Activated naive CD4-positive, alpha-beta T cell treated with anti-CD3 and anti-CD28 coated beads, Interleukin-2, amount 50 U/mL, for 24 hours (primary cell): ENCODE measurements at regions not wholly inside any gene's neighbourhood (a gene's known extent, or its start where the extent isn't known, plus 50 kb on each side); places are given as distances from the start of the nearest gene placed in this dataset.
"Not testable (repeated sequence)": the region's sequence is repeated elsewhere in the genome, so short reads cannot be mapped to it uniquely, and the experiment has no call there.

Source experiments
- H3K27ac Mint-ChIP-seq: one replicate; pipeline ENCODE4 v1.8.0; 2021; ENCODE audit warnings: mild to moderate bottlenecking, mixed read lengths
- H3K27me3 Mint-ChIP-seq: one replicate; pipeline ENCODE4 v1.8.0; 2021; ENCODE audit warnings: mixed read lengths
- H3K36me3 Mint-ChIP-seq: one replicate; pipeline ENCODE4 v1.8.0; 2021; ENCODE audit warnings: mixed read lengths
- H3K4me1 Mint-ChIP-seq: one replicate; pipeline ENCODE4 v1.8.0; 2021; ENCODE audit warnings: mixed read lengths
- H3K4me3 Mint-ChIP-seq: one replicate; pipeline ENCODE4 v1.8.0; 2021; ENCODE audit warnings: mild to moderate bottlenecking, mixed read lengths
- H3K9me3 Mint-ChIP-seq: one replicate; pipeline ENCODE4 v1.8.0; 2021; ENCODE audit warnings: mixed read lengths

GRCh38 chr1:78203410-78203982 is 157.7 kb downstream of the GIPC2 start:
- not testable (repeated sequence) for H3K4me1 Mint-ChIP-seq, H3K36me3 Mint-ChIP-seq, H3K9me3 Mint-ChIP-seq, H3K4me3 Mint-ChIP-seq, H3K27ac Mint-ChIP-seq
- peaks cover 19% of the 10 kb centered on the region for H3K27me3 Mint-ChIP-seq

DNA sequence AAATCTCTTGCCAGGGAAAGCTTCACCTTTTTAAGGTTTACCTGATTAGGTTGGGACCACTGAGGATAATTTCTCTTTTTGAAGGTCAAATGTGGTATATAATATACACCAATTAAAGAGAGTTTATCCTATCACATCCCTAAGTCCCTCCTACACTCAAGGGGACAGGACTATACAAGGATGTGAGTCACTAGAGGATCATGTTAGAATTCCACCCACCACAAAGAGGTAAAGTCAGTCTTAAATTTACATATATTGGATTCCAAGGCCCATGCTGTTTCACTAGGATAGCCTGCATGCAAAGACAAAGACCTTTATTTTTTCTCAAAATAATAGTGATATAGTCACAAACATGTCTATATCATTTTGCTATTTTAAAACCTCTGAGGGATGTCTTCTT is 164.4 kb downstream of the GIPC2 start:
- Mint-ChIP-seq H3K36me3 (no peaks in the 10 kb centered on the region), H3K4me1 (no peaks in the 10 kb centered on the region), H3K9me3 (no peaks in the 10 kb centered on the region), H3K4me3 (no peak overlapping the region), H3K27me3 (peaks cover 5% of the 10 kb centered on the region), H3K27ac (no peak overlapping the region)

- Mint-ChIP-seq H3K27me3 (peaks cover 4% of the 10 kb centered on the region), H3K9me3 (no peaks in the 10 kb centered on the region), H3K4me1 (no peaks in the 10 kb centered on the region), H3K4me3 (no peak overlapping the region), H3K27ac (no peak overlapping the region), H3K36me3 (peaks cover 1% of the 10 kb centered on the region)
These were observed 165.8 kb downstream of the GIPC2 start for GRCh38 chr1:78211483-78212092.

GRCh38 chr1:78214334-78214733 is 168.6 kb downstream of the GIPC2 start:
- Mint-ChIP-seq H3K27me3 (peaks cover 1% of the 10 kb centered on the region), H3K4me3 (no peak overlapping the region), H3K4me1 (no peaks in the 10 kb centered on the region), H3K9me3 (no peaks in the 10 kb centered on the region), H3K36me3 (peaks cover 1% of the 10 kb centered on the region), H3K27ac (no peak overlapping the region)

DNA sequence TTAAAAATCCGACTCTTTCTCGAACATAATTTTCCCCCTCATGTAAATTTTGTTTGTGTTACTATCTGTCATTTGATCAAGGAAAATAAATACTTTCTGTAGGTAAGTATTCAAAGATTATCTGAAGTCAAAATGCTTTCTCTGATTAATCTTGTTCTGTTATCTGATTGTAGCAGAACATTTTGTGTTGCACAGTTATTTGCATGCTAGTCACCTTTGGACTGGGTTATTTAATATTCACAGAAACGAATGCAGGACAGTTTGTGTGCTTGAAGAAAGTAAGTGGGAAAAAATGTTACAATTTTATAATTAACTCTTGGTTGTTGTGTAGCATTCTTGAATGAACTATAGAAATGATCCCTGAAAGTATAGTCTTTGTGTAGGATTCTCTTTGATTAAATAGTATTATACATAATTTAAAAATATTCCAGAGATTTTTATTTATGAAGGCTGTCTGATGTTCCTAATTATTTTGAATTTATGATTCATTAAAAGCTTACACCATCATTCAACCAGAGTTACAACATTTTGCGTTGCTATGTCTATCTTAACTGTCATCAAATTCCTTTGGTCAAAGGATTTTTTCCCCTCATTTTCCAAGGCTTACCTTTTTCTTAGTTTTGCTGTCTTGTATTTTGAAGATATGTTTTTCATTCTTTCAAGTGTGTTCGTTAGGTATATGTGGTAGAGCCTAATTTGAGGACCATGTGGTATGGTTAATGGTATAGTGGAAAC is 176.6 kb downstream of the GIPC2 start:
- no peak overlapping the region for H3K4me3 Mint-ChIP-seq
- peaks cover 11% of the 10 kb centered on the region for H3K27me3 Mint-ChIP-seq
- no peaks in the 10 kb centered on the region for H3K4me1 Mint-ChIP-seq
- H3K36me3 Mint-ChIP-seq = no peaks in the 10 kb centered on the region
- peaks cover 9% of the 10 kb centered on the region for H3K9me3 Mint-ChIP-seq
- H3K27ac Mint-ChIP-seq = no peak overlapping the region

DNA sequence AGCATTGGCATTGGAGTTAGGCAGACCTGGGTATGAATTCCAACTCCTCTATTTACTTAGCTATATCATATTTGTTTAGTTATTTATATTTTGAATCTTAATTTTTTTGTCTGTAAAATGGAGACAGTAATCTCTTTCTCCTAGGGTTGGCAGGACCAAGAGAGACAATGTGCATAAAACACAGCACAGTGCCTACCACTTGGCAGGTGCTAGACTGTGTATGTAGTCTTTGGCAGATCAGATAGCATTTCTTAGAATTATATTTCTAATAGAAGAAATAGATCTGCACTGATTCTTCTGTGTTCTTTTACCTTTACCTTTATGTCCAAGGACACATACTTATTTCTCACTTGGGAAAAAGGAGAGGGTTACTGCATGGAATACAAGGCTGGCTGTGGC is 177.2 kb downstream of the GIPC2 start:
- H3K4me1 Mint-ChIP-seq = no peaks in the 10 kb centered on the region
- H3K36me3 Mint-ChIP-seq = no peaks in the 10 kb centered on the region
- no peak overlapping the region for H3K27ac Mint-ChIP-seq
- peaks cover 11% of the 10 kb centered on the region for H3K27me3 Mint-ChIP-seq
- H3K4me3 Mint-ChIP-seq = no peak overlapping the region
- peaks cover 9% of the 10 kb centered on the region for H3K9me3 Mint-ChIP-seq

DNA sequence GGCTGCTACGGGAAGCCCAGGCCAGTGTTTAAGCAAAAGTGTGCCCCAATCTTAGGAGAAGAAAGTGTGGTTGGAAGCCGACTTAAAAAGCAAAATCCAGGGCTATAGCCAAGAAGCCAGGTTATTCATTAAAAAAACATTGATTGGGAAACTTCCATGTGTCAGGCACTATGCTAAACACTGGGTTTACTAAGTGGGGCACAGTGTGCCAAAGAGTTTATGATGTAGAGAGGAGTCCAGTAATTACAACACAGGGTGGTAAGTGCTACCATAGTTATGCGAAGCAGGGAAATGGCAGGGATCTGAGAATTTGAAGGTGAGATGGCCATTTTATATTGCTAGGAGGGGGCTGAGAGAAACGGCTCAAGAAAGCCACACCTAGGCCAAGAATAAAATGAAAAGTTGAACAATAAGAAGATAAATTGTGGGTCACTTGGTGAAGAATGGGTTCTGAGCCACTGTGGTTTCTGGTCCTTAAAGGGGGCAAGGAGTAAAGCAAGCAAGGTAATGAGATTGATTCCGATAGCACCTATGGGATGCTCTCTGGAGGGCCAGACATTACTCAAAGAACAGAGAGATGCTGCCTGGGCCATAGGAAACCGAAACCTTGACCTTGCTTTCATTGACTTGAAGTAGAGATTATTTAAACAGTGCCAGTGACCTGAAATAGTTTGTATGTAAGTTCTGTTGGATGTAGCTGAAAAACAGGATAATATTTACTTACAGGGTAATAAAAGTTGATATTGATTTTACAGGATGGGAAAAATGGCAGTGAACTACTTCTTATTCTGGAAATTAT is 177.8 kb downstream of the GIPC2 start:
- Mint-ChIP-seq H3K4me3 (no peak overlapping the region), H3K9me3 (peaks cover 9% of the 10 kb centered on the region), H3K4me1 (no peaks in the 10 kb centered on the region), H3K27ac (no peak overlapping the region), H3K27me3 (peaks cover 13% of the 10 kb centered on the region), H3K36me3 (no peaks in the 10 kb centered on the region)

DNA sequence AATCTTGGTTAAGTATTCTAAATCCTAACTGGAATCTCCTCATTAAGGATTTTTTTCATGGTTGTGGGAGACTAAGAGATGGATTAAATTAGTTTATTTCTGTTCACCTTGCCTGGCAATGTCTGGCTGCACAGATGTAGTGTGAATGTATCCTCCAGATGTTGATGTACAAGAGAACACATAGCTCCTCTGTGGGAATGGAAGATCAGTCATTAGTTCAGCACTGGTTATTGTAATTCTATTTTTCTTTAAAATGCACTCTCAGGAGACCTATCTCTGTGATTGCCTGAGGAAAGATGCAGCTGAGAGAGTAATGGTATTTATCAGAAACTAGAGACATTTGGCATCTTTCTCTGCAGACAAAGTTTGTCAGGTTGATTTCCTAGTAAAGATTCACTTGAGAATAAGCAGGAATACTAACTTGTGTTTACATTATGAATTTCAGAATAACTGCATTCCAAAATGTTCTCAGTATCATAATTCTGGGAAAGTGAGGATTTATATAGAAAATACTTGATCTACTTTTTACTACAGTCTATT is 178.6 kb downstream of the GIPC2 start:
- Mint-ChIP-seq H3K4me1 (no peaks in the 10 kb centered on the region), H3K36me3 (no peaks in the 10 kb centered on the region), H3K27me3 (peaks cover 14% of the 10 kb centered on the region), H3K27ac (no peak overlapping the region), H3K9me3 (peaks cover 9% of the 10 kb centered on the region), H3K4me3 (no peak overlapping the region)

DNA sequence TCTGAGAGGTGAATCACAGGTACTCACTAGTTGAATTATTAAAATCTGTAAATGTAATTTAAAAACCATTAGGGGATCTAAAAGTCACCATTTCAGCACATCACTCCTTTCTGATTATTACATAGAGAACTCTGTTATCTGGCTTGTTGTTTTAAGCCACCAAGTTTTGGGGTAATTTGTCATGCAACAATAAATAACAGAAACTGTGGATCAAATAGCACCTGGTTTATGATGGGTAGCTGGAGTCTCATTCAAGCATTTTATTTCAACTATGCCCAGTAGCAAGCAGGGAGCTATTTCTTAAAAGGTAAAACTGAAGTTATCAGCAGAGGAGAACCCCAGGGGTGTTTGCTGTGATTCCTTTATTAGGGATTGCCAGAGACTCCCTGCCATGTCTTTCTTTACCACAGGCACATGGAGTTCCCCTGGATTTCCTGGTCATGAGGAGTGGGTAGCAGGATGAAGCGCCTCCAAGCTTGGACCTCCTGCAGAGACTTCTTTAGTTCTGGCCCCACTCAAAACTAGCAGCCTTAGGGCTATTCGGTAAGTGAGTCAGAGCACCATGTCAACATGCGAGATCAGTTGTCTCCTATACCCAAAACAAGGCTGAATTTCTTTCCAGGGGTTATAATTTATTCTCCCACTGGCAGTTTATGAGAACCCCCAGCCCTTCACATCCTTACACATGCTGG is 179.2 kb downstream of the GIPC2 start:
- H3K9me3 Mint-ChIP-seq = peaks cover 9% of the 10 kb centered on the region
- no peaks in the 10 kb centered on the region for H3K4me1 Mint-ChIP-seq
- no peaks in the 10 kb centered on the region for H3K36me3 Mint-ChIP-seq
- no peak overlapping the region for H3K27ac Mint-ChIP-seq
- H3K4me3 Mint-ChIP-seq = no peak overlapping the region
- H3K27me3 Mint-ChIP-seq = peaks cover 16% of the 10 kb centered on the region

GRCh38 chr1:78226784-78227183 is 181.0 kb downstream of the GIPC2 start:
- Mint-ChIP-seq H3K9me3 (peaks cover 9% of the 10 kb centered on the region), H3K27me3 (peaks cover 17% of the 10 kb centered on the region), H3K4me1 (no peaks in the 10 kb centered on the region), H3K36me3 (no peaks in the 10 kb centered on the region), H3K4me3 (no peak overlapping the region), H3K27ac (no peak overlapping the region)

DNA sequence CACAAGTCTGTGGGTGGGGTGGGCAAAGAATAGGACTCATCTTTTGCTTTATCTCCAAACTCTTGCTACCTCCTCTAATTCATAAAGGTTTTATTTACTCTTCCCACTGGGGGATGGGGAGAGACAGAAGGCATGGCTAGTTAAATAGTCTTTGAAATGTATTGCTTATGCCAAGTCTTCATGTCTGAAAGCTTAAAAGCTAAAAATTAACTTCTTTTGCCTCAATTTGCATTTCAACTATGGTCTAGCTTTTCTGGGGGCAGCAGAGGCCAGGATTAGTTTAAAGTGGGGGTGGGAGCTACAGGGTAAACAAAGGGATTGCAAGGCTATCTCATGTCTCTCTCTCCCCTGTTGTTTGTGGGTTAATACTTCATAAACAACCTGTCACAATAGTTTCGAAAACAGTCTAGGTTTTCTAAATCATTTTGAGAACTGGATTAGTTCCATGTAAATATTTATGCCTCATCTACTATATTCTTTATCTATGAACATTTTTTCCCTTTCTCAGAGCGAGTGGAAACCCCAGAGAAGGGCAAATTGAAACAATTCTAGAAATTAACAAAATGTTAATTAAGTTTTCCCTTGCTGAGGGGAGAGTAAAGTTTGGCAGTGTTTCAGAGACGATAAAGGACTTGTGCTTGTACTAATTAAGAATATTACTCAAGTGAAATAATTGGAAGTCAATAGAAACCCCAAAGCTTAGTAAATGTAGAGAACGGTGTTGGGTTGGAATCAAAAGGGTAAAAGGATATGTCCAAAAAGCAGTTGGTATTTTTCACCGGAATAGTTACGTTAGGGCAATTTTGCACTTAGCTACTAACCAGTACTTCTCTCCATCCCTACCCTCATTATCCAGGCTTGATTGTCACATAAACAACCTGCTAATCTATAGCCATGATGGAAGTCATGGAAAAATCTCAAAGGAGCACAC is 182.2 kb downstream of the GIPC2 start:
- no peak overlapping the region for H3K27ac Mint-ChIP-seq
- H3K36me3 Mint-ChIP-seq = no peaks in the 10 kb centered on the region
- H3K9me3 Mint-ChIP-seq = peaks cover 9% of the 10 kb centered on the region
- H3K4me1 Mint-ChIP-seq = no peaks in the 10 kb centered on the region
- H3K27me3 Mint-ChIP-seq = peaks cover 18% of the 10 kb centered on the region
- no peak overlapping the region for H3K4me3 Mint-ChIP-seq

- no peaks in the 10 kb centered on the region for H3K4me1 Mint-ChIP-seq
These were observed 183.6 kb downstream of the GIPC2 start for GRCh38 chr1:78229344-78229743.

DNA sequence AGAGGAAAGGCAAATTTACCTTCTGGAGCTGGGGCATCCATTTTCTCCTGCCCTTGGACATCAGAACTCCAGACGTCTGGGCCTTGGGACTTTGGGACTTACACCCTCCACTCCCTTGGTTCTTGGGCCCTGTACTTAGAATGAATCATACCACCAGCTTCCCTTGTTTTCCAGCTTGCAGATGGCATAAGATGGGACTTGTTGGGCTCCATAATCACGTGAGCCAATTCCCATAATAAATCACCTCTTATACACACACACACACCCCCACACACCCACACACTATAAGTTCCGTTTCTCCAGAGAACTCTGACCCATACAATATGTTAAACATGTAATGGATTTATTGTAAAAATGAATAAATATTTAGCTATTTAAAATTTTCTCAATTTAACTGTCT is 185.7 kb downstream of the GIPC2 start:
- H3K36me3 Mint-ChIP-seq = no peaks in the 10 kb centered on the region
- no peaks in the 10 kb centered on the region for H3K4me1 Mint-ChIP-seq
- no peak overlapping the region for H3K27ac Mint-ChIP-seq
- peaks cover 11% of the 10 kb centered on the region for H3K27me3 Mint-ChIP-seq
- peaks cover under 1% of the 10 kb centered on the region for H3K9me3 Mint-ChIP-seq
- no peak overlapping the region for H3K4me3 Mint-ChIP-seq

More at GRCh38 chr1:78229344-78229743, 183.6 kb downstream of the GIPC2 start:
- no peak overlapping the region for H3K27ac Mint-ChIP-seq
- no peaks in the 10 kb centered on the region for H3K36me3 Mint-ChIP-seq
- H3K9me3 Mint-ChIP-seq = peaks cover 9% of the 10 kb centered on the region
- no peak overlapping the region for H3K4me3 Mint-ChIP-seq
- H3K27me3 Mint-ChIP-seq = peaks cover 18% of the 10 kb centered on the region

DNA sequence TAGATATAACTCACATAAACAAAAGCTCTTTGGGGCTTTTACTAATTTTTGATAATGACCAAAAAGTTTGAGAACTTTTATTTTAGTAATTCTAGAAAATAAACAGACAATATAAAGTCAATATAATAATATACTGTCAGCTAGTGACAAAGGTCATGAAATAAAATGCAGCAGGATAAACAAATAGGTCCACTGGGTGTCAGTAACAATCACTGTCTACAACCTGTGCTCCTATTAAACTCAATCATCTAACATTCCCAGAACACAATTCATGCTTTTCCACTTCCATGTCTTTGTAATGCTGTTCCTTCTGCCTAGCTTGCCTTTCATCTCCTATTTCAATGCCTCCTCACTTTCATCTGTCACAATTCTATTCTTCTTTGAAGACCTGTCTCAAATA is 186.1 kb downstream of the GIPC2 start:
- no peak overlapping the region for H3K27ac Mint-ChIP-seq
- H3K9me3 Mint-ChIP-seq = peaks cover 4% of the 10 kb centered on the region
- H3K36me3 Mint-ChIP-seq = no peaks in the 10 kb centered on the region
- H3K4me3 Mint-ChIP-seq = no peak overlapping the region
- no peaks in the 10 kb centered on the region for H3K4me1 Mint-ChIP-seq
- H3K27me3 Mint-ChIP-seq = peaks cover 11% of the 10 kb centered on the region
